ENCODE measurements at regions not wholly inside any gene's neighbourhood (a gene's known extent, or its start where the extent isn't known, plus 50 kb on each side); places are given as distances from the start of the nearest gene placed in this dataset.

GRCh38 chr7:12064586-12065127 lies 146.4 kb upstream of the TMEM106B start:
- TF ChIP-seq CTCF (IDR thresholded peaks at IDR 0.05; ENCODE audit: poor library complexity, severe bottlenecking), result no peak
- TF ChIP-seq TAF1 (IDR thresholded peaks at IDR 0.05; ENCODE audit: low read depth), result no peak
- no peak for TF ChIP-seq EP300 (conservative IDR thresholded peaks at IDR 0.05; ENCODE audit: poor library complexity, severe bottlenecking)
